ENCODE measurements at regions not wholly inside any gene's neighbourhood (a gene's known extent, or its start where the extent isn't known, plus 50 kb on each side); places are given as distances from the start of the nearest gene placed in this dataset.

DNA sequence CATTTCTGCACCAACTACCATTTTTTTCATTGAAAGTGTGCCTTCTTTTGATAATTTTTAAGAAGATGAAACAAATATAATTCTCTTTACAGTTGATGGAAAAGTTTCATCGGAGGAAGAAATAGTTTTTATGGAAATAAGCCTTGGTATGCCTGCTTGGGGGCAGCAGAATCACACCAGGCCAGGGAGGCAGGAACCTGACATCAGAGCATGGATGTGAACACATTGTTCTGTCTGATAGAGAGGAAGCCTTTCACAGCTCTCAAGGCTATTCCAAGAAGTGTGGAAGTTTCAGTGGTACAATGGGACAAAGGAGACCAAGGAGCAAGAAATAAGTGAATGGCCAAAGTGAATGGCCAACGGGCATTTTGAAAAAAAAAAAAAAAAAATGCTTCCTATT, 162.2 kb upstream of the KCNK2 start:
- TF ChIP-seq, protein P1, sequence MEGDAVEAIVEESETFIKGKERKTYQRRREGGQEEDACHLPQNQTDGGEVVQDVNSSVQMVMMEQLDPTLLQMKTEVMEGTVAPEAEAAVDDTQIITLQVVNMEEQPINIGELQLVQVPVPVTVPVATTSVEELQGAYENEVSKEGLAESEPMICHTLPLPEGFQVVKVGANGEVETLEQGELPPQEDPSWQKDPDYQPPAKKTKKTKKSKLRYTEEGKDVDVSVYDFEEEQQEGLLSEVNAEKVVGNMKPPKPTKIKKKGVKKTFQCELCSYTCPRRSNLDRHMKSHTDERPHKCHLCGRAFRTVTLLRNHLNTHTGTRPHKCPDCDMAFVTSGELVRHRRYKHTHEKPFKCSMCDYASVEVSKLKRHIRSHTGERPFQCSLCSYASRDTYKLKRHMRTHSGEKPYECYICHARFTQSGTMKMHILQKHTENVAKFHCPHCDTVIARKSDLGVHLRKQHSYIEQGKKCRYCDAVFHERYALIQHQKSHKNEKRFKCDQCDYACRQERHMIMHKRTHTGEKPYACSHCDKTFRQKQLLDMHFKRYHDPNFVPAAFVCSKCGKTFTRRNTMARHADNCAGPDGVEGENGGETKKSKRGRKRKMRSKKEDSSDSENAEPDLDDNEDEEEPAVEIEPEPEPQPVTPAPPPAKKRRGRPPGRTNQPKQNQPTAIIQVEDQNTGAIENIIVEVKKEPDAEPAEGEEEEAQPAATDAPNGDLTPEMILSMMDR (IDR thresholded peaks at IDR 0.05) = no peak
- no peak for TF ChIP-seq POLR2A (IDR thresholded peaks at IDR 0.05)
